GM23248 (cell line): ENCODE measurements at regions not wholly inside any gene's neighbourhood (a gene's known extent, or its start where the extent isn't known, plus 50 kb on each side); places are given as distances from the start of the nearest gene placed in this dataset.

Experiments used
- EZH2 ChIP-seq: fragments of 200-600 bp; sonication (generic); IDR thresholded peaks from 2 replicates; pipeline ENCODE4 v1.6.1; 2018; ENCODE audit warnings: antibody characterized with exemption, mild to moderate bottlenecking; ENCODE audit not compliant: insufficient read depth, poor library complexity, severe bottlenecking
- EZH2phosphoT487 ChIP-seq: fragments of 200-600 bp; sonication (generic); IDR thresholded peaks from 2 replicates; pipeline ENCODE4 v1.6.1; 2018; ENCODE audit warnings: antibody characterized with exemption, moderate library complexity, mild to moderate bottlenecking, low read depth; ENCODE audit not compliant: insufficient read depth

DNA sequence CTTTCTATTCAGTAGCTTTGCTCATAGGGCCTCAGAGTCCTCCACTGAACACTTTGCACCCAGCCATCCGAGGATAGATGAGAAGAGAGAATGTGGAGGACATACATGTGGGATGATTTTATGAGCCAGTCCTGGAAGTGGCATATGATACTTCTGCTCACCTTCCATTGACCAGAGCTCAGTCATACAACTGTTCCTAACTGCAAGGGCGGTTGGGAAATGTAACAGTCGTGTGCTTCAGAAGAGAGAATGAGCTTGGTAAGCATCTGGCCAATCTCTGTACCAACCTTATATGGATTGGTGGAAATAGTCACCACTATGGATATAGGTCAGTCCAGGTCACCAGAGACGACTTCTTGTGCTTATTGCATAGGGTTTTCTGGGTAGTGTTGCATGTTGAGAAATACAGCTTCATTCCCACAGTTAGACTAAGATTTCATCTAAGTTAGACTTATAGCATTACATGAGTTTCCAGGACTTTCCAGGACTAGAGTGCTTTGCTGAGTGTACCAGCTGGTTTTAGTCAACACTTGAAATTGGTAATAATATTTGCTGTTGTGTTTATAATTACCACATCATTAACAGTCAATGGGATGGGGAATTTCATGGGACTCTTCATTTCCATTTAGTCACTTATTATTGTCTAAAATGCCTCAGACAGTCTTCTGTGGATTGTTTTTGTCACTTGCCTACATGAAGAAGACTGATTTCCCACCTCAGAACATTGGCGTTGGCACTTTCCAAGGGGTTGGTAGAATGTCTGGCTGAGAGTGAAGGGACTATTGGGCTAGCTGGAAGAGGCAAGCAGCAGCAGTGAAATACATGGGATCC, 214.5 kb upstream of the ROPN1 start:
- TF ChIP-seq EZH2 (no peak), EZH2phosphoT487 (no peak)
